GM12891 (cell line): ENCODE measurements at regions not wholly inside any gene's neighbourhood (a gene's known extent, or its start where the extent isn't known, plus 50 kb on each side); places are given as distances from the start of the nearest gene placed in this dataset.

ENCODE experiments used
- PAX5 ChIP-seq: IDR thresholded peaks from 2 replicates; pipeline ENCODE4 v1.6.1; 2011; ENCODE audit warnings: low read length, moderate library complexity, mild to moderate bottlenecking; ENCODE audit not compliant: insufficient read depth, severe bottlenecking
- POLR2A ChIP-seq: IDR thresholded peaks from 2 replicates; pipeline ENCODE4 v1.6.1; 2011; ENCODE audit warnings: low read depth, low read length, control low read depth
- POLR2AphosphoS5 ChIP-seq: IDR thresholded peaks from 2 replicates; pipeline ENCODE4 v1.6.1; 2011; ENCODE audit warnings: low read depth, low read length, control low read depth
- POU2F2 ChIP-seq: IDR thresholded peaks from 2 replicates; pipeline ENCODE4 v1.6.1; 2011; ENCODE audit warnings: low read depth, mild to moderate bottlenecking, control low read depth, low read length, moderate library complexity
- SPI1 ChIP-seq: IDR thresholded peaks from 2 replicates; pipeline ENCODE4 v1.6.1; 2011; ENCODE audit warnings: low read depth, low read length, control low read depth
- TAF1 ChIP-seq: IDR thresholded peaks from 2 replicates; pipeline ENCODE4 v1.6.1; 2011; ENCODE audit warnings: low read depth, low read length, control low read depth

- TF ChIP-seq TAF1 (no peak), POLR2A (no peak), POLR2AphosphoS5 (no peak), PAX5 (no peak), POU2F2 (no peak), SPI1 (no peak)
Observed at GRCh38 chr5:85985167-85985566, 632.6 kb upstream of the COX7C start.
